NCI-H2171 treated with DMSO at 0.1 percent for 48 hours (cell line): ENCODE measurements at regions not wholly inside any gene's neighbourhood (a gene's known extent, or its start where the extent isn't known, plus 50 kb on each side); places are given as distances from the start of the nearest gene placed in this dataset.
"Not testable (repeated sequence)": the region's sequence is repeated elsewhere in the genome, so short reads cannot be mapped to it uniquely, and the experiment has no call there.

ENCODE experiments used
- DNase-seq: peaks from one replicate; lab custom pipeline; 2025; lab: John Stamatoyannopoulos, UW

- no peak for DNase-seq
Measured at GRCh38 chr10:123318516-123318915, 164.3 kb downstream of the BUB3 start.

GRCh38 chr10:123320091-123320490 is 165.9 kb downstream of the BUB3 start:
- no peak for DNase-seq

GRCh38 chr10:123323884-123324283 is 169.7 kb downstream of the BUB3 start:
- DNase-seq = no peak

DNA sequence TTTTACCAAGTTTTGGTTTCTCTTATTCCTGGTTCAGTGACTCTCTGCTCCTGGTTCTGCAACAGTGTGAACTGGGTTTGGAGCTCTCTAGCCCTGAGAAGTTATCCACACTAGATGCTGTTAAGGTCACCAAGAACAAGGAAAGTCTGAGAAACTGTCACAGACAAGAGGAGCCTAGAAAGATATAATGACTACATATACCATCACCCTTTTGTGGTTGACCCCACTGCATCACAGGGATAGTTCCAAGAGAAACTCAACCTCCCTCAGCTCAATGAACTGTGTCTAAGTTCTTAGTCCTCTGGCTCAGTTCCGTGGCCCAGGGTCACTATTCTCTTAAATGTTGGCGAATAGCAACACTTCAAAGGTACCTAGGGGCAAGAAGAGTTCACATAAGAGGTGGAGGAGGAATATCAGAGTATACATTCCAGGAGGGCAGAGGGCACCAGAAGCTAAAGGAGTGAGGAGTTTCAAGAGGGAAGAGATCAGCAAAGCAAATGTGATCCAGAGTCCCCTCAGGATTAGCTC is 171.5 kb downstream of the BUB3 start:
- no peak for DNase-seq

DNA sequence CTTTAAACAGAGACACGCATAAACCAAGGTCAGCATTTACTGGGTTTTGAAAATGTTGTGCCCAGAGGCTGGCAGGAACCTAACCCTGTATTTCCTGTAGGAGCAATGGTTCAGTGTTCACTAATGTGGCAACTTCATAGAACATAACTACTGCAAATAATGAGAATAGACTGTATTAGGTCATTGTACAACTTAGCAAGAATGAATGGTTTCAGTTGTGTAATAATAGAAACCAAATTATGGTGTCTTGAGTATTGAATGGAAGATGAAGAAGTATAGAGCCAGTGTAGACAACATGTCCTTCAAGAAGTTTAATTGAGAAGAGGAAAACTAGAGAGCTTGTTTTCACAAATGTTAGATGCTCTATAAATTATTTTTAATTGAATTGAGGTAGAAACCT is 172.5 kb downstream of the BUB3 start:
- DNase-seq = no peak

DNA sequence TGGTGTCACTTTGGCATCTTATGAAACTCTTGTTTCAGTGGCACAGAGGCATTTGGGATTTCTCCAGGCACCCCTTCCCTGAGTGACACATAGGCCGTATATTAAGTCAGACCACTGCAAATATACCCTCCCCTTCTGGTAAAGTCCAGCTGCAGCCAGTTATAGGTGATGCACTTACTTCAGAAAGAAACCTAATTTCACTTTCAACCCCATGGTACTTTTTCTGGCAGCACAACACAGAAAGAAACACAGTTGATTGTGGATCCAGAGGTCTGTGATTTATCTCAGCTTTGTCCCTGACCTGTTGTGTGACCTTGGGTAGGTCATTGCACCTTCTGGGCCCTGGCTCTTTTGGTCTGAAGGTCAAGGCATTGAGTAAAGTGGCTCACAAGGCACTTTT is 173.2 kb downstream of the BUB3 start:
- no peak for DNase-seq

- no peak for DNase-seq
Measured at GRCh38 chr10:123327896-123328295, 173.7 kb downstream of the BUB3 start.

DNA sequence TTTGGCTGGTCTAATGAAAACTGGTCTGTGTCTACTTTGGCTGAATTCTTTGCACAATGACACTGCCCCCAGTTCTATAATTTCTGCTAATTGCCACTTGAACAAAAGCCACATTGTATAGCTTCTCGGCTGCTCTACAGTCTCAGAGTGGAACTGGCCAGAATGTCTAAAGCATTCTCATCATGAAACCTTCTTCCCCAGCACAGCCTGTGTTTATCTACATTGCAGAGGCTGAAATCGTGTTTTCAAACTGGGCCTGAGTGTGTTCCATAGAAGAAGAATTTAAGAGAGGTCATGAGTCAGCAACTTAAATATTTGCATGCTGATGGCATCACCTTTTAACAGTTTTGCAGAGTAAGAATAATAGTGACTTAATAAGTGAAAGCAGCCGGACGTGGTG is 177.2 kb downstream of the BUB3 start:
- DNase-seq = no peak

DNA sequence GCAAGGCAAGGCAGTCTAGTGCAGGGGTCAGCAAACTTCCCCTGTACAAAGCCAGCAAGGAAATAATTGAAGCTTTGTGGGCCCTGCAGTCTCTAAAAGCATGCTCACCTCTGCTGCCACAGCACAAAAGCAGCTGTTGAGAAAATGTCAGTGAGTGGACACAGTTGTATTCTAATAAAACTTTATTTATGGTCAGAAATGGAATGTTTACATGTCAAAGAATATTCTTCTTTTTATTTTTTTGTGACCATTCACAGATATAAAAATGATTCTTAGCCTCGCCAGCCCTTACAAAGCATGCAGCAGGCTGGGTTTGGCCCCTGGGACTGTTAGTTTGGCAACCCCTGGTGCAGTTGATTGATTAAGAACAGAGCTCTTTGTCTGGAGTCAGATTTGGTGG is 192.4 kb downstream of the BUB3 start:
- DNase-seq = no peak

DNA sequence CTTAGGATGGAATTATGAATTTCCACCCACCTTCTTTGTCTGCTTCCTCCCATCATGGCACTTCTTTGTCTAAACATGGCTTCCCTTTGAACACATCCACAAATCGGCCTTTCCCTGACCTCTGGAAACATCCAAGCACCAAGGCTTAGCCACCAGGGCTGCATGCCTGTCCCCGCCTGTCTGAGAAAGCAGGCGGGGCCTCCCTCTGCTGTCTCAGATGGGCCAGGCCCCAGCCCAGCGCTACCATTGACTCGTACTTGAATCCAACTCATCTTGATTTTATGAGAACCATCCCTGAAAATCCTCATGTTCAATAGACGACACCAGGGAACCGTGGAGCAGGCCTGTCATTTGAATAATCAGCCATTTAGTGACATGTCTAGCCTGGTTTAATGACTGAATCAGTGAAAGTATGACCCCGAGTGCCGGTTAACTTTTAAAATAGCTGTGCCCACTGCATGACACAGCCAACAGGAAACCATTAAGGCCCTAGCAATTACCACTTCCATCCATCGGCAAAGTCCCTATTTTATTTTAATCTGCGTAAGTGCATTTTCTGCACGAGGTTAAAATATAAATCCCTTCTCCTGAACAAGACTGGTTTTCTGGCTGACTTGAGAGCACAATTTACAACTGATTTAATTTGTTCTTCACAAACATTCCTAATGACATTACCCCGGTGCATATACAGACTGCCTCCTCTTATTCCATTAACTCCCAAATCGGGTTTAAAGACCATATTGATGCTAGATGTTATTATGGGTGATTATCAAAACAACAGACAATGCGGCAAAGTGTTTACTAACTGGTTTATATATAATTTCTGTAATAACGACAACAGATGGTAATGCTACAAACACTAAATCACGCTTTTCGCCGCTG is 194.7 kb downstream of the BUB3 start:
- DNase-seq = no peak

- DNase-seq = no peak
Measured at GRCh38 chr10:123351715-123352114, 197.5 kb downstream of the BUB3 start.

- no peak for DNase-seq
Measured at GRCh38 chr10:123354521-123354920, 200.3 kb downstream of the BUB3 start.

- DNase-seq = no peak
Measured at GRCh38 chr10:123355748-123356481, 201.7 kb downstream of the BUB3 start.

DNA sequence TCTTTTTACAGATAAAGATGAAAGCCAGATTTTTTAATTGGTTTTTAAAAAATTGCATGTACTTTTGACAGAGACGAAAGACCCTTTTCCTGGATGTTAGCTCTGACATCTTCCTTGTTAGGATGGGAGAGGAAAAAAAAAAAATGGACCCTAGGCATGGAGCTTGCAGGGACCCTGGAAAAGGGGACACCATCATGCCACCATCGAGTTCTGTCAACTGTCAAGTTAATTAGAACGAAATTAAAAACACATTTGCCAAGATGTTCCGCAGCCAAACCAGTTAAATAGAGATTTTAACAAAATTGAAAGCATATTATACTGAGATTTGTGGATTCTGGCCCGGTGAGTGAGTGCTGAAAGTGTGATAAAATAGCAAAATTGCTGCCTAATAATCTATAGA is 202.6 kb downstream of the BUB3 start:
- DNase-seq = no peak

GRCh38 chr10:123357421-123357930 is 203.3 kb downstream of the BUB3 start:
- no peak for DNase-seq

DNA sequence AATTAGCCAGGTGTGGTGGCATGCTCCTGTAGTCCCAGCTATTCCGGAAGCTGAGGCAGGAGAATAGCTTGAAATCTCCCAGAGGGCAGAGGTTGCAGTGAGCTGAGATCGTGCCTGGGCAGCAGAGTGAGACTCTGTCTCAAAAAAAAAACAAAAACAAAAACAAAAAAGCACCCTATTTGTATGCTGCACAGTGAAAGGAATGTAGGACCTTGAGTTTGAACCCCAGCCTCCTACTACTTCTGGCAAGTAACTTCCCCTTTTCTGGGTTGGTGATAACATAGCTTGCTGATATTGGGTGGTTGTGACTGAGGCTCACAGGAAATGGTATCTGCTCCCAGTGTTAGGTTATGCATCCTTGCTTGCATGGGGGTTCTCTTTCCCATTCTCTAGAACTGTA is 205.3 kb downstream of the BUB3 start:
- DNase-seq = no peak

DNA sequence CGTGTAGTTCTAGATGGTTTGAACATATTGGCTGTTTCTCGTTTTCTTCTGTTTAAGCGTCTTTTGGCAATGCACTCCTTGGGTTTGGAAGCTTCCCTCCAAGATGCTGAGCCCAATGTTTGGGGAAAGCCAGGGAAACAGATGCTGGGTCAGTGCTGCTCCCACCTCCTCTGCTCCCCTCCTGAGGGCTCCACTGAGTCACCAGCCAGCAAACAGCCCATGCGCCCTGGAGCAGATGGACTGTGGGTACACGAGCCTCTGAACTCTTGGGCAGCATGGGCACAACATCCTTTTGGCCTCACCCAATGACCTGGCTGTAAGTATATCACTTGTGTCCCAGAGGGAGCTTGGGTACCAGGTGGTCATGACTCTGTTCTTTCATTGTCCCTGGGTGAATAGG is 207.6 kb downstream of the BUB3 start:
- DNase-seq = no peak

DNA sequence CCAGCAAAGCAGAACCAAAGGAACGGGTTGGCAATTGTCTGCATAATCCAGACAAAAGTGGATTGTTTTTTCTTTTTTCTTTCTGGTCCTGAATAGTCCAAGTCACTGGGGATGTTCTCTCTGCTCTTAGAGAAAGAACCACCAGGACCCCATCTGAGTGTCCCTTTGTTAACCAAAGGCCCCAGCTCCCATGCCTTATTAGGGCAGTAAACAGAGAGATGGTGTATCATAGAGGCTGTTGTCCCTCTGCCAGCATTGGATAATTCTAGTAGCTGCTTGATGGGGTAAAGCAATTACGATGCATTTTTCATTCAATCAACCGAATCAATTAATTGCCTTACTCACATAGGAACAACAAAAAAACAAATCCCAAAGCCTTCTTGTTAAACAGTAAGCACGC is 213.0 kb downstream of the BUB3 start:
- DNase-seq = no peak

DNA sequence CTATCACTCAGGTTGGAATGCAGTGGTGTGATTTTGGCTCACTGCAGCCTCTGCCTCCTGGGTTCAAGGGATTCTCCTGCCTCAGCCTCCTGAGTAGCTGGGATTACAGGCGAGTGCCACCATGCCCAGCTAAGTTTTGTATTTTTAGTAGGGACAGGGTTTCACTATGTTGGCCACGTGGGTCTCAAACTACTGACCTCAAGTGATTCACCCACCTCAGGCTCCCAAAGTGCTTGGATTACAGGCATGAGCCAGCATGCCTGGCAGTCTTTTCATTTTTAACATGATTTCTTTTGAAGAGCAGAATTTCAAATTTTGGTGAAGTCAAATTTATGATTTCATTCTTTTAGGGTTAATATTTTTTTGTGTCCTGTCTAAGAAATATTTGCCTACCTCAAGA is 217.4 kb downstream of the BUB3 start:
- DNase-seq = not testable (repeated sequence)

DNA sequence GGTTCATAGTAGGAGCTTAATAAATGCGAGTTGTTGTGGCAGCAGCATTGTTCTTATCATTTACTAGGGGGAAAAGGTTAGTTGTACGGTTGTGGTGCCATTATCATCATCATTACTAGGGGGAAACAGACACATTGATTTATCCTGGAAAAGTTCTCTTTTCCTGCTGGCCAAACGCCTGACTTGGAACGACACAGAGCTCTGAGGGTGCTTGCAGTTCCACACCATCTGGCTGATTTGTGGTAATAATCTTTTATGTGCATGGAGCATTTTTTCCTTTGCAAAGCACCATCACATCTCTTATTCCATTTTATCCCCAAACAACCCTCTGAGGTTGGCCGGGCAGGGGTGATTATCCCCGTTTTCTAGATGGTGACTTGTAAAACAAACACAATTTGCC is 219.4 kb downstream of the BUB3 start:
- DNase-seq = no peak

DNA sequence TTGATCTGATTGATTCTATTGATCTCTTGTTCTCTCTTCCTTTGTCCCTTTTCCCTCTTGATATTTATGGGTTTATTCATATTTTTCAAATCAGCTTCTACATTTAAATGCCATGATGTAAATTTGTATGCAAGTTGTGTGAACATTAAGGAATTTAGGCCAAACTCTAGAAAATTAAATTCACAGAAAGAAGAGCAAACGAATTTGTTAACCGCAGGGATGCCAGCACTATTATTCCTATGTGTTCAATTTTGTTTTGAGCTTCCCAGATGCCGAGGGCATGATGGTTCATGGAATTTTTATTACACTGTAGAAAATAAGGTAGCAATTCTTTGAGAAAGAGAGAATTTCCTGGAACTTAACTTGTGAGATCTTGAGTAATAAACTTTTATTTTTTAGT is 220.9 kb downstream of the BUB3 start:
- no peak for DNase-seq

GRCh38 chr10:123375738-123376137 is 221.5 kb downstream of the BUB3 start:
- DNase-seq = no peak

GRCh38 chr10:123377883-123378282 is 223.7 kb downstream of the BUB3 start:
- no peak for DNase-seq
